ENCODE measurements at regions not wholly inside any gene's neighbourhood (a gene's known extent, or its start where the extent isn't known, plus 50 kb on each side); places are given as distances from the start of the nearest gene placed in this dataset.
A peak's percentile ranks its signal among the peaks of the same experiment; 100 is the strongest.

GRCh38 chr6:56401477-56402070 is 154.2 kb upstream of the COL21A1 start:
- no peak overlapping the region for H3K9ac ChIP-seq (ENCODE audit: low read length)
- H3K36me3 ChIP-seq (ENCODE audit: control insufficient read depth in 1 of 2, insufficient read depth in 2 of 2, low read length in 2 of 2) = peaks cover 0 to 1% of the 10 kb centered on the region in 2 experiments
- no peak overlapping the region for H2BK5ac ChIP-seq (ENCODE audit: low read depth, low read length, poor library complexity)
- no peak overlapping the region for H3K4ac ChIP-seq (ENCODE audit: low read depth, low read length)
- no CpG with 5 or more reads among the region's 1 CpG for WGBS (ENCODE audit: extremely low coverage, insufficient coverage, insufficient read length)
- no peak overlapping the region for H3K4me3 ChIP-seq (ENCODE audit: low read depth, low read length)
- no peak overlapping the region for H3K23ac ChIP-seq (ENCODE audit: low read length)
- H2BK120ac ChIP-seq (ENCODE audit: insufficient read depth, low read length, poor library complexity) = no peak overlapping the region
- H3K4me1 ChIP-seq (ENCODE audit: control insufficient read depth in 1 of 2, insufficient read depth in 2 of 2, low read length in 2 of 2) = peaks cover 0 to 6% of the 10 kb centered on the region in 2 experiments
- H2AK5ac ChIP-seq (ENCODE audit: low read length) = no peak overlapping the region
- H3K18ac ChIP-seq (ENCODE audit: low read length) = no peak overlapping the region
- no peak overlapping the region for H3K4me2 ChIP-seq (ENCODE audit: low read length)
- no peaks in the 10 kb centered on the region for H3K9me3 ChIP-seq (ENCODE audit: insufficient read depth, low read depth, low read length)
- no peak overlapping the region for H3K14ac ChIP-seq (ENCODE audit: low read length)
- H2AFZ ChIP-seq (ENCODE audit: insufficient read depth, low read length, poor library complexity) = no peak overlapping the region
- H3K27me3 ChIP-seq (ENCODE audit: insufficient read depth, low read length) = no peaks in the 10 kb centered on the region
- no peak for DNase-seq
- H4K12ac ChIP-seq (ENCODE audit: low read depth, low read length) = no peak overlapping the region
- no peak overlapping the region for H4K91ac ChIP-seq (ENCODE audit: low read depth, low read length)
- H3K79me2 ChIP-seq (ENCODE audit: control insufficient read depth, insufficient read depth, low read length, poor library complexity) = no peaks in the 10 kb centered on the region
- H4K8ac ChIP-seq (ENCODE audit: low read depth, low read length) = no peak overlapping the region
- no peak overlapping the region for H2BK12ac ChIP-seq (ENCODE audit: low read length)
- no peak overlapping the region for H3K27ac ChIP-seq (ENCODE audit: low read depth, low read length)
- H3K79me1 ChIP-seq (ENCODE audit: low read length) = peaks cover 2% of the 10 kb centered on the region

- Histone ChIP-seq H2AFZ (ENCODE audit: insufficient read depth, low read length, poor library complexity) (no peak overlapping the region), H3K79me1 (ENCODE audit: low read length) (peaks cover 2% of the 10 kb centered on the region), H3K18ac (ENCODE audit: low read length) (no peak overlapping the region), H3K9ac (ENCODE audit: low read length) (no peak overlapping the region), H4K8ac (ENCODE audit: low read depth, low read length) (no peak overlapping the region), H3K79me2 (ENCODE audit: control insufficient read depth, insufficient read depth, low read length, poor library complexity) (no peaks in the 10 kb centered on the region), H3K36me3 (ENCODE audit: control insufficient read depth in 1 of 2, insufficient read depth in 2 of 2, low read length in 2 of 2) (peaks cover 0 to 1% of the 10 kb centered on the region in 2 experiments), H3K4me2 (ENCODE audit: low read length) (no peak overlapping the region), H3K14ac (ENCODE audit: low read length) (no peak overlapping the region), H3K4me3 (ENCODE audit: low read depth, low read length) (no peak overlapping the region), H3K27ac (ENCODE audit: low read depth, low read length) (no peak overlapping the region), H2BK12ac (ENCODE audit: low read length) (peak overlapping the region; percentile 52), H4K12ac (ENCODE audit: low read depth, low read length) (no peak overlapping the region), H2BK5ac (ENCODE audit: low read depth, low read length, poor library complexity) (no peak overlapping the region), H3K27me3 (ENCODE audit: insufficient read depth, low read length) (no peaks in the 10 kb centered on the region), H3K4me1 (ENCODE audit: control insufficient read depth in 1 of 2, insufficient read depth in 2 of 2, low read length in 2 of 2) (peaks cover 0 to 6% of the 10 kb centered on the region in 2 experiments), H3K4ac (ENCODE audit: low read depth, low read length) (no peak overlapping the region), H3K9me3 (ENCODE audit: insufficient read depth, low read depth, low read length) (no peaks in the 10 kb centered on the region), H3K23ac (ENCODE audit: low read length) (no peak overlapping the region), H4K91ac (ENCODE audit: low read depth, low read length) (peak overlapping the region; percentile 16), H2AK5ac (ENCODE audit: low read length) (no peak overlapping the region), H2BK120ac (ENCODE audit: insufficient read depth, low read length, poor library complexity) (no peak overlapping the region)
- no CpG with 5 or more reads among the region's 4 CpGs for WGBS (ENCODE audit: extremely low coverage, insufficient coverage, insufficient read length)
- DNase-seq = peak; percentile 54 to 57
Observed at GRCh38 chr6:56400273-56400672, 152.9 kb upstream of the COL21A1 start.

- DNase-seq = peak in 1 of 2 donors; percentile 55
- no peaks in the 10 kb centered on the region for H3K79me1 ChIP-seq (ENCODE audit: low read length)
- no peaks in the 10 kb centered on the region for H3K36me3 ChIP-seq (ENCODE audit: control insufficient read depth in 1 of 2, insufficient read depth in 2 of 2, low read length in 2 of 2)
- H4K8ac ChIP-seq (ENCODE audit: low read depth, low read length) = no peak overlapping the region
- no peak overlapping the region for H4K91ac ChIP-seq (ENCODE audit: low read depth, low read length)
- H2AFZ ChIP-seq (ENCODE audit: insufficient read depth, low read length, poor library complexity) = no peak overlapping the region
- H2AK5ac ChIP-seq (ENCODE audit: low read length) = no peak overlapping the region
- H3K27ac ChIP-seq (ENCODE audit: low read depth, low read length) = no peak overlapping the region
- no CpG with 5 or more reads among the region's 10 CpGs for WGBS (ENCODE audit: extremely low coverage, insufficient coverage, insufficient read length)
- no peak overlapping the region for H4K12ac ChIP-seq (ENCODE audit: low read depth, low read length)
- H3K79me2 ChIP-seq (ENCODE audit: control insufficient read depth, insufficient read depth, low read length, poor library complexity) = no peaks in the 10 kb centered on the region
- no peaks in the 10 kb centered on the region for H3K27me3 ChIP-seq (ENCODE audit: insufficient read depth, low read length)
- no peak overlapping the region for H3K9ac ChIP-seq (ENCODE audit: low read length)
- no peak overlapping the region for H2BK12ac ChIP-seq (ENCODE audit: low read length)
- no peak overlapping the region for H3K14ac ChIP-seq (ENCODE audit: low read length)
- H3K4me2 ChIP-seq (ENCODE audit: low read length) = no peak overlapping the region
- H3K4me3 ChIP-seq (ENCODE audit: low read depth, low read length) = no peak overlapping the region
- no peak overlapping the region for H3K18ac ChIP-seq (ENCODE audit: low read length)
- H3K23ac ChIP-seq (ENCODE audit: low read length) = no peak overlapping the region
- H3K9me3 ChIP-seq (ENCODE audit: insufficient read depth, low read depth, low read length) = no peaks in the 10 kb centered on the region
- no peak overlapping the region for H2BK5ac ChIP-seq (ENCODE audit: low read depth, low read length, poor library complexity)
- peaks cover 0 to 6% of the 10 kb centered on the region in 2 experiments for H3K4me1 ChIP-seq (ENCODE audit: control insufficient read depth in 1 of 2, insufficient read depth in 2 of 2, low read length in 2 of 2)
- no peak overlapping the region for H3K4ac ChIP-seq (ENCODE audit: low read depth, low read length)
- no peak overlapping the region for H2BK120ac ChIP-seq (ENCODE audit: insufficient read depth, low read length, poor library complexity)
Observed at GRCh38 chr6:56399672-56400263, 152.4 kb upstream of the COL21A1 start.

GRCh38 chr6:56399250-56399671 is 151.9 kb upstream of the COL21A1 start:
- Histone ChIP-seq H2BK5ac (ENCODE audit: low read depth, low read length, poor library complexity) (no peak overlapping the region), H3K4me3 (ENCODE audit: low read depth, low read length) (no peak overlapping the region)
- no CpG with 5 or more reads among the region's 2 CpGs for WGBS (ENCODE audit: extremely low coverage, insufficient coverage, insufficient read length)

More at GRCh38 chr6:56399250-56399671, 151.9 kb upstream of the COL21A1 start:
- Histone ChIP-seq H3K4me1 (ENCODE audit: control insufficient read depth in 1 of 2, insufficient read depth in 2 of 2, low read length in 2 of 2) (peaks cover 0 to 6% of the 10 kb centered on the region in 2 experiments), H3K14ac (ENCODE audit: low read length) (no peak overlapping the region), H2BK120ac (ENCODE audit: insufficient read depth, low read length, poor library complexity) (no peak overlapping the region), H4K12ac (ENCODE audit: low read depth, low read length) (no peak overlapping the region), H3K79me1 (ENCODE audit: low read length) (no peaks in the 10 kb centered on the region), H3K4me2 (ENCODE audit: low read length) (no peak overlapping the region), H3K4ac (ENCODE audit: low read depth, low read length) (no peak overlapping the region), H2AFZ (ENCODE audit: insufficient read depth, low read length, poor library complexity) (no peak overlapping the region), H2BK12ac (ENCODE audit: low read length) (no peak overlapping the region), H2AK5ac (ENCODE audit: low read length) (no peak overlapping the region), H3K9me3 (ENCODE audit: insufficient read depth, low read depth, low read length) (no peaks in the 10 kb centered on the region), H4K91ac (ENCODE audit: low read depth, low read length) (no peak overlapping the region), H3K79me2 (ENCODE audit: control insufficient read depth, insufficient read depth, low read length, poor library complexity) (no peaks in the 10 kb centered on the region), H3K9ac (ENCODE audit: low read length) (no peak overlapping the region), H3K27ac (ENCODE audit: low read depth, low read length) (no peak overlapping the region), H4K8ac (ENCODE audit: low read depth, low read length) (no peak overlapping the region), H3K27me3 (ENCODE audit: insufficient read depth, low read length) (no peaks in the 10 kb centered on the region), H3K23ac (ENCODE audit: low read length) (no peak overlapping the region), H3K36me3 (ENCODE audit: control insufficient read depth in 1 of 2, insufficient read depth in 2 of 2, low read length in 2 of 2) (no peaks in the 10 kb centered on the region), H3K18ac (ENCODE audit: low read length) (no peak overlapping the region)
- DNase-seq = peak in 1 of 2 donors; percentile 47
